EH (cell line): ENCODE measurements at regions not wholly inside any gene's neighbourhood (a gene's known extent, or its start where the extent isn't known, plus 50 kb on each side); places are given as distances from the start of the nearest gene placed in this dataset.
"Not testable (repeated sequence)": the region's sequence is repeated elsewhere in the genome, so short reads cannot be mapped to it uniquely, and the experiment has no call there.

Source experiments
- DNase-seq: peaks from one replicate; pipeline ENCODE4 v3.0.0-alpha.2; 2015; ENCODE audit warnings: low read depth

GRCh38 chr9:13814647-13815400 is 499.1 kb downstream of the NFIB start:
- no peak for DNase-seq

- no peak for DNase-seq
Observed at GRCh38 chr9:13811876-13812275, 502.1 kb downstream of the NFIB start.

DNA sequence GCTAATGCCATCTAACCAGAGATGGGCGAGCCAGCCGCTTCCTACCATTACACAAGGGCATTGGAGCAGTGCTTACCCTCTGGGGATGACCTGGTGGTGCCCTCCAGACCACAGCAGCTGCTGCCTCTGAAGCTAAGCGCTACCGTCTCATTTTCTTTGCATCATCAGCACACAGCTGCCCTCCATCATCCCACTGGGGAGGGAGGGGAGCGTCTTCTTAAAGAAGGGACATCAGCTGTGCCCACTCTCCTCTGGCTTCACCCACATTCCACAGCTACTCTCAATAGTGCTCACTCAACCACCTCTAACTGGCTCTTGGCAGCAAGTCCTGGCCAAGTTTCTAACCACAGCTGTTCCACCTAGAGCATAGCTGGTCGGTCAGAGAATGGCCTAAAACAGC is 503.4 kb downstream of the NFIB start:
- no peak for DNase-seq

DNA sequence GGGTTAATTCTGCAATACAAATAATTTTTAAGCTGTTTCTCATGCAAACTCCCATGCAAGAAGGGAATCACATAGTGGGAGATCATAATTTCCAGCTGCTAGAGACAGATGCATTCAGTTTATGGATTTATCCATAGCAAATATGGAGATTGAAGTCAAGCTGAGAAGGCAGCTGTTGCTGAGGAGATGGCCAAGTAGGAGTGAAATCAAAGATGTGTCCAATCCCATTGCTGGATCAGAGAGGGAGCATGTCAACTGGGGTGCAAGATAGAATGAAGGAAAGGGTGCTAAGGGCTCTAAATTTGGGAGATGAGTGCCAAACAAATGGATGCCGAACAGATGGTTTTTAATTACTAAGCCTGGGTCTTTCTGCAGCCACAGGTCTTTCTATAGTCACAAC is 504.5 kb downstream of the NFIB start:
- DNase-seq: no peak

GRCh38 chr9:13807118-13807517 is 506.8 kb downstream of the NFIB start:
- no peak for DNase-seq

DNA sequence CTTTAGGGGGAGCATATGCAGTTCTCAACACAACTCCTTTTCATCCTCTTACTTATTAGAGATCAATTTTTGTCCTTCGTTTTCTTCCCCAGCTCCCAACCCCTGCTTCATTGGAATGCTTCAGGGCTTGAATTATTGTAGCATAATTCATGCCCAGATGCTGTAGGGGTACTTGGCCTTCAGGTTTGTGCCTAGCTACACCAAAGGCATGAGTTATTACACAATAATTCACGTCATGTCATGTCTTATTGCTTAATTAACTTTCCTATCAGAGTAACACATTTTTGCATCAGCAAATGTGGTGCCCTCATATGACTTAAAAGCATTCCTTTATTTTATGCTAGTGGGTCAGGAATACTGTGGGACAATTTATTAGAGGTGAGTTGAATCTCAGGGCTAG is 507.2 kb downstream of the NFIB start:
- DNase-seq: no peak

DNA sequence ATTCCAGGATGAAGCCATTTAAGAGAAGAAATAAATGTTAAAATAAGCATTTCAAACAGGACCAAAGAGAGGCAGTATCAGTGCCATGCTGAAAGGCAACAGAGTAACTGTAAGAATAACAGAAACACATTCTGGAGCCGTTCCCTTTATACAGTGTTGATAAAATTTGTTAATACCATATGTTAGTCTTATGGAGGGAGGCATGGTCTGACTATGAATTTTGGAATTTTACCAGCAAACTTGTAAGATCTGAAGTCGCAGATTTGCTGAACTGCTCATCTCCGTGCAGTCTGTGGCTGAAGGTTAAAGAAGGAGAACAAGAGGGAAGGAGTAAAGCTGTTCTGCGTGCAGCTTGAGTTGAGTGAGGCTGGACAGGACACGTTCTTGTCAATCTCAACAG is 508.4 kb downstream of the NFIB start:
- DNase-seq: no peak

GRCh38 chr9:13804532-13804931 is 509.4 kb downstream of the NFIB start:
- DNase-seq: no peak

GRCh38 chr9:13800776-13801175 is 513.2 kb downstream of the NFIB start:
- no peak for DNase-seq

- DNase-seq: not testable (repeated sequence)
Observed at GRCh38 chr9:13797701-13798100, 516.2 kb downstream of the NFIB start.

GRCh38 chr9:13791816-13792215 is 512.3 kb upstream of the MPDZ start:
- DNase-seq: no peak

GRCh38 chr9:13790055-13790454 is 510.6 kb upstream of the MPDZ start:
- DNase-seq: no peak

- peak; percentile 13 for DNase-seq
Observed at GRCh38 chr9:13787234-13787833, 507.8 kb upstream of the MPDZ start.

GRCh38 chr9:13786711-13787110 is 507.2 kb upstream of the MPDZ start:
- DNase-seq: no peak

DNA sequence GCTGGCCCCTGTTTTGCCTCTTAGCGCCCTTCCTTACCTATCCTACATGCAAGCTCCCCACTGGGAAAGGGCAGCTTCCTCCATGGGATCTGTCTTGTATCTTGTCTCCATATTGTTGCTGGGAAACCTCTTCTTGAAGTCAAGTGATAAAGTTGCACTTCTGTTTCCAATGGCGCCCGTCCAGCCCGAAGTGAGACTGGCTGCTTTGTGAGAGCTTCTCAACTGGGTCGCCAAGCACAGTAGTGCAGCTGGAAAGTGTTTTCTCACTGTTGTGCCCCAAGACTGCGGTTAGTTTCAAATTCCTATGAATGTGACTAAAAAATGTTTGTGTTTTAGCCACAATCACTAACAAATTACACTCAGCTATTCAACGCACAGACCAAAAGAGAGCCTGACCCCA is 506.6 kb upstream of the MPDZ start:
- peak; percentile 2 for DNase-seq

DNA sequence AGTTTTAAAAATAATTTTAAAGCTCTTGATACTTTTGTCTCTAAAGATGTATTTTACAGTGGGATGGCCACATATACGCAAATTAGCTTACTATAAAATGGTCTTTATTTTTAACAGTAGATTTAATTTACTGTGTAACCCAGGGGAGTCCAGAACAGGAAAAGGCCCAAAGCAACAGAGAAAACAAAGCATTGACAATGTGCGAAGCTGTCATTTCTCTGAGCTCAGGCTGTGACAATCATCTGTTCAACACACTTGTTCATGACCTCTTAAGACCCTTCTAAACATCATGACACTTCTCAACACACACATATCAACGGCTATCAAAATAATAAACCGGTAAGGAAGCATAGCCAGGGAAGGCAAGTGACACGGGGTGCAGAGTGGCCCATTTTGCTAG is 499.6 kb upstream of the MPDZ start:
- no peak for DNase-seq

- no peak for DNase-seq
Observed at GRCh38 chr9:13778631-13779030, 499.1 kb upstream of the MPDZ start.

DNA sequence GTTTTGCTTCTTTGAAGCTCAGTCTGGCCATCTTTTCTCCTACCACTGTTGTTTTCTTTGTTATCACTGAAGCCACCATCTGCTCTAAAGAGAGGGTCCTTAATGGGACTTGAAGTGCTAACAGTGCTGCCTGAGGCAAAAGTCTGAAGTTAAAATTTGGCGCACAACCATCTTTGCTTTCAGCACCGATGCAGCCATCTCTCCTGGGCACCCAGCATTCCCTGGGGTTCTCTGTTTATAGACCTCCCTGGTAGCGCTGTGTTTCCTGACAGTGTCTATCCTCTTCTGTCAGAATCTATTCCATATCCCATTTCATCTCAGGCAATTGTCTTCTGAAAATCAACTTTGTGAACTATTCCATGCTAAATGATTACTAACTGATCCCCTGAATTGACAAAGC is 491.5 kb upstream of the MPDZ start:
- DNase-seq: no peak

GRCh38 chr9:13769641-13770040 is 490.1 kb upstream of the MPDZ start:
- no peak for DNase-seq

DNA sequence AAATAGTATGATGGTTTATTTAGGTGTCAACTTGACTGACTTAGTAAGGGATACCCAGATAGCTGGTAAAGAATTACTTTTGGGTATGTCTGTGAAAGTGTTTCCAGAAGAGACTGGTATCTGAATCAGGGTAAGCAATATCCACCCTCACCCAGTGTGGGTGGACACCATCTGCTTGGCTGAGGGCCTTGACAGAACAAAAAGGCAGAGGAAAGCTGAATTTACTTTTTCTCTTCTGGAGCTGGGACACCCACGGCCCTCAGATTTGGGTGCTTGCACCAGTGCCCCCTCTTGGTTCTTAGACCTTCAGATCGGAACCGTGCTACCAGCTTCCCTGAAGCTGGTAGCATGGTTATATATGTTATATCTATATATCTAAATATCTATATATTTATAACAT is 489.5 kb upstream of the MPDZ start:
- DNase-seq: no peak

- no peak for DNase-seq
Observed at GRCh38 chr9:13762209-13762608, 482.7 kb upstream of the MPDZ start.

GRCh38 chr9:13759551-13759950 is 480.1 kb upstream of the MPDZ start:
- DNase-seq: no peak

GRCh38 chr9:13758936-13759335 is 479.4 kb upstream of the MPDZ start:
- no peak for DNase-seq

DNA sequence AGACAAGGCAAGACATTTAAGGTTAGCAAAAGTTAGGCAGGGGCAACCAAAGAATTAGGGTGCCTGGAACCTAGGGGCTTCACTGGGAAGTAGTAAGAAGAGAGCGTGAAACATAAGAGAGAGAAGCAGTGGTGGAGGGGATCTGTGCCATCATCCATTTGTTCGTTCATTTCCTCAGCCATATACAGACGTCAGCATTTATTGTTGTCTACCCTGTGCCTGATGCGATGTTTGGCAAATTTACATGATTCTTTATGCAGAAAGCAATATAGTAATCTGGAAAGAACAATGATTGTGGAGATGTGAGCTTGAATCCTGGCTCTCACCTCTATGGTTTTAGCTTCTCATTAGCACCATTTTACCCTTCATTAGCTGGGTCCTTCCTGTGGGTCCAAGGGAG is 477.5 kb upstream of the MPDZ start:
- DNase-seq: no peak
